A549 (cell line): ENCODE measurements at regions not wholly inside any gene's neighbourhood (a gene's known extent, or its start where the extent isn't known, plus 50 kb on each side); places are given as distances from the start of the nearest gene placed in this dataset.

Source experiments
- ATAC-seq, 2 experiments: fragments of 200-7000 bp in 1 of 2; fragments of >200 bp in 1 of 2; cut with Nextera tagmentation in 1 of 2; cut with Tn5 transposase in 1 of 2; 3 replicates each; pipeline versions ENCODE4 v1.8.0 to v1.9.1; 2018 to 2020; ENCODE audit warnings: mild to moderate bottlenecking in 1 of 2, moderate library complexity in 1 of 2
- CTCF ChIA-PET: fragments of 300-600 bp; sonication (Branson Sonifier 250); formaldehyde crosslinking; extraction: SDS; loops from one replicate; lab custom pipeline; 2021; ENCODE audit warnings: antibody characterized with exemption, inconsistent platforms; lab: Yijun Ruan, JAX
- POLR2A ChIA-PET: fragments of 350-600 bp; formaldehyde crosslinking; extraction: SDS; loops from one replicate; lab custom pipeline; 2021; ENCODE audit warnings: antibody characterized with exemption, inconsistent platforms; lab: Yijun Ruan, JAX
- DNase-seq, 2 experiments: peaks; one replicate each; pipeline versions ENCODE4 v3.0.0 to v3.0.0-alpha.2; 2011 to 2016; ENCODE audit warnings: low read depth in 1 of 2, low spot score in 1 of 2
- FAIRE-seq: peaks from 2 replicates; lab custom pipeline; 2011; peaks lifted over from hg19 to GRCh38; lab: Jason Lieb, UNC
- H3K27ac ChIP-seq, 2 experiments: fragments of >200 bp; sonication (Bioruptor Twin); formaldehyde crosslinking; 3 replicates each; pipeline ENCODE4 v1.5.1; 2016 to 2017
- H3K4me1 ChIP-seq: fragments of >200 bp; sonication (Bioruptor Twin); formaldehyde crosslinking; 3 replicates; pipeline ENCODE4 v1.6.1; 2016
- H3K4me2 ChIP-seq: fragments of >200 bp; sonication (Bioruptor Twin); formaldehyde crosslinking; 3 replicates; pipeline ENCODE4 v1.6.1; 2016
- H3K4me3 ChIP-seq: fragments of >200 bp; sonication (Bioruptor Twin); formaldehyde crosslinking; 3 replicates; pipeline ENCODE4 v1.5.1; 2016
- H3K9me3 ChIP-seq: fragments of >200 bp; sonication (Bioruptor Twin); formaldehyde crosslinking; 3 replicates; pipeline ENCODE4 v1.6.1; 2016
- BHLHE40 ChIP-seq: IDR thresholded peaks from 2 replicates; pipeline ENCODE4 v1.6.1; 2012; ENCODE audit warnings: low read depth, low read length, inconsistent platforms
- CBX8 ChIP-seq: fragments of 200-600 bp; sonication (generic); IDR thresholded peaks from 2 replicates; pipeline ENCODE4 v1.6.1; 2016
- CHD2 ChIP-seq: fragments of 150-350 bp; IDR thresholded peaks from 2 replicates; pipeline ENCODE4 v1.6.1; 2014; ENCODE audit warnings: low read length; ENCODE audit not compliant: partially characterized antibody
- EP300 ChIP-seq, 2 experiments: fragments of >200 bp; sonication (Bioruptor Twin); formaldehyde crosslinking; IDR thresholded peaks; 2 replicates in 1 of 2; 3 replicates in 1 of 2; pipeline ENCODE4 v1.6.1; 2016 to 2017
- ESRRA ChIP-seq: fragments of 150-350 bp; IDR thresholded peaks from 2 replicates; pipeline ENCODE4 v1.6.1; 2014; ENCODE audit warnings: mild to moderate bottlenecking, low read length, borderline replicate concordance
- FOSB ChIP-seq: fragments of 250-450 bp; sonication (Bioruptor Pico); IDR thresholded peaks from 2 replicates; pipeline ENCODE4 v1.5.0; 2020; ENCODE audit warnings: mild to moderate bottlenecking, moderate library complexity
- HDAC2 ChIP-seq: fragments of 200-600 bp; sonication (generic); IDR thresholded peaks from 2 replicates; pipeline ENCODE4 v1.6.1; 2016
- HES2 ChIP-seq: fragments of >200 bp; sonication (Bioruptor Twin); formaldehyde crosslinking; IDR thresholded peaks from 2 replicates; pipeline ENCODE4 v1.6.1; 2016
- HOXA7 ChIP-seq: fragments of 250-450 bp; sonication (Bioruptor Pico); IDR thresholded peaks from 2 replicates; pipeline ENCODE4 v1.5.0; 2020; ENCODE audit warnings: mild to moderate bottlenecking, moderate library complexity
- HOXB5 ChIP-seq: fragments of 250-450 bp; sonication (Bioruptor Pico); IDR thresholded peaks from 2 replicates; pipeline ENCODE4 v1.5.0; 2020; ENCODE audit warnings: mild to moderate bottlenecking, moderate library complexity
- JUN ChIP-seq, 2 experiments: fragments of >200 bp; sonication (Bioruptor Twin); formaldehyde crosslinking; IDR thresholded peaks; 2 replicates in 1 of 2; 3 replicates in 1 of 2; pipeline ENCODE4 v1.6.1; 2016 to 2017
- JUNB ChIP-seq: fragments of >200 bp; sonication (Bioruptor Twin); formaldehyde crosslinking; IDR thresholded peaks from 2 replicates; pipeline ENCODE4 v1.6.1; 2016
- KDM5A ChIP-seq: fragments of 200-600 bp; sonication (generic); IDR thresholded peaks from 2 replicates; pipeline ENCODE4 v1.6.1; 2016; ENCODE audit warnings: antibody characterized with exemption, mild to moderate bottlenecking
- MAFK ChIP-seq: fragments of 450-650 bp; IDR thresholded peaks from 2 replicates; pipeline ENCODE4 v1.6.1; 2014; ENCODE audit not compliant: partially characterized antibody
- MAX ChIP-seq: IDR thresholded peaks from 2 replicates; pipeline ENCODE4 v1.6.1; 2012
- NFE2L2 ChIP-seq: fragments of 150-350 bp; conservative IDR thresholded peaks from 2 replicates; pipeline ENCODE4 v1.6.1; 2014; ENCODE audit warnings: low read length
- NR3C1 ChIP-seq: fragments of >200 bp; sonication (Bioruptor Twin); formaldehyde crosslinking; IDR thresholded peaks from 3 replicates; pipeline ENCODE4 v1.6.1; 2017
- PHF8 ChIP-seq: fragments of 200-600 bp; sonication (generic); IDR thresholded peaks from 2 replicates; pipeline ENCODE4 v1.6.1; 2016; ENCODE audit warnings: low read depth, mild to moderate bottlenecking, antibody characterized with exemption, moderate library complexity, borderline replicate concordance
- POLR2A ChIP-seq: IDR thresholded peaks from 2 replicates; pipeline ENCODE4 v1.6.1; 2012; ENCODE audit warnings: mild to moderate bottlenecking, low read length
- RAD21 ChIP-seq, 2 experiments: fragments of >200 bp in 1 of 2; sonication (Bioruptor Twin) in 1 of 2; formaldehyde crosslinking in 1 of 2; IDR thresholded peaks in 1 of 2; conservative IDR thresholded peaks in 1 of 2; 2 replicates in 1 of 2; 3 replicates in 1 of 2; pipeline ENCODE4 v1.6.1; 2012 to 2018; ENCODE audit warnings: inconsistent platforms in 1 of 2
- RCOR1 ChIP-seq: fragments of 150-350 bp; IDR thresholded peaks from 2 replicates; pipeline ENCODE4 v1.6.1; 2014; ENCODE audit warnings: antibody characterized with exemption, low read length, low read depth
- RNF2 ChIP-seq: fragments of 200-600 bp; sonication (generic); IDR thresholded peaks from 2 replicates; pipeline ENCODE4 v1.6.1; 2016; ENCODE audit warnings: low read depth, mild to moderate bottlenecking, antibody characterized with exemption, moderate library complexity, borderline replicate concordance
- SMC3 ChIP-seq: fragments of >200 bp; sonication (Bioruptor Twin); formaldehyde crosslinking; IDR thresholded peaks from 3 replicates; pipeline ENCODE4 v1.6.1; 2018; ENCODE audit warnings: inconsistent platforms
- ZNF302 ChIP-seq: fragments of 250-450 bp; sonication (Bioruptor Pico); IDR thresholded peaks from 2 replicates; pipeline ENCODE4 v1.9.0; 2021; ENCODE audit warnings: inconsistent platforms, mild to moderate bottlenecking, moderate library complexity
- ZSCAN20 ChIP-seq: fragments of 250-450 bp; sonication (Bioruptor Pico); IDR thresholded peaks from 2 replicates; pipeline ENCODE4 v1.8.0; 2022; ENCODE audit warnings: mild to moderate bottlenecking, moderate library complexity
- WGBS: methylation state at CpG from one replicate; pipeline ENCODE4 v1.1.6; 2017; ENCODE audit errors: missing lambda C conversion rate; 5-methylcytosine and 5-hydroxymethylcytosine counted together
- TF ChIP-seq, protein P1 (sequence below): fragments of >200 bp; sonication (Bioruptor Twin); formaldehyde crosslinking; IDR thresholded peaks from 3 replicates; pipeline ENCODE4 v1.6.1; 2016
- TF ChIP-seq, protein P2 (sequence below): fragments of 250-450 bp; sonication (Bioruptor Pico); IDR thresholded peaks from 2 replicates; pipeline ENCODE4 v1.5.0; 2021; ENCODE audit warnings: mild to moderate bottlenecking, moderate library complexity, borderline replicate concordance
- TF ChIP-seq, protein P3 (sequence below): IDR thresholded peaks from 2 replicates; pipeline ENCODE4 v1.6.1; 2012; ENCODE audit warnings: low read depth, borderline replicate concordance
- TF ChIP-seq, protein P4 (sequence below): fragments of >200 bp; sonication (Bioruptor Twin); formaldehyde crosslinking; IDR thresholded peaks from 3 replicates; pipeline ENCODE4 v1.5.1; 2016

DNA sequence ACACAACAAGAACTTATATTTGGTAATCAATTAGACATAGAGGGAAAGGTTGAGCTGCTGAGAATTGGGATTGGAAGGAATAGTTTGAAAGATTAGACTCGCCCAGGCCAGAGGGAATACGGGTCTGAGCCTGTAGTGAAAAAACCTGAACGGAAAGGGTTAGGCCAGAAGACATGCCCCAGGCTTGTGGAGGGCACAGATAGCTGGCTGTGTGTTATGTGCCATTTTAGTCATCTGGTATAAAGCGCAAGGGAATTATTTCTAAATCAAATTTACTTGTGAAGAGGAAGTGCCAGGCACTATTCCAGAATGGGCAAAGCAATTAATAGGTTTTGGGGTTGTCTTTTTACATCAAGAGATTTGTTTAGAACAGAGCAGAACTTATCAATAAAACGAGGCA, 187.5 kb upstream of the ANKRD50 start:
- ATAC-seq (no peak), FAIRE-seq (no peak), DNase-seq (no peak)
- Histone ChIP-seq H3K4me3 (no peak overlapping the region), H3K4me2 (no peak overlapping the region), H3K27ac (no peak overlapping the region), H3K9me3 (no peaks in the 10 kb centered on the region), H3K4me1 (peaks cover 12% of the 10 kb centered on the region; the same call in 1 of the 3 replicates)
- TF ChIP-seq ZSCAN20 (CRISPR knock-in tag) (no peak), JUN (IDR thresholded peaks at IDR 0.05) (no peak), MAFK (no peak), MAX (no peak), NFE2L2 (no peak), KDM5A (no peak), HDAC2 (no peak), RCOR1 (no peak), CHD2 (no peak), ZNF302 (CRISPR knock-in tag) (no peak), RAD21 (conservative IDR thresholded peaks at IDR 0.05 in 1 of 2, IDR thresholded peaks at IDR 0.05 in 1 of 2) (no peak), ESRRA (no peak), JUNB (no peak)
- TF ChIP-seq, protein P1, sequence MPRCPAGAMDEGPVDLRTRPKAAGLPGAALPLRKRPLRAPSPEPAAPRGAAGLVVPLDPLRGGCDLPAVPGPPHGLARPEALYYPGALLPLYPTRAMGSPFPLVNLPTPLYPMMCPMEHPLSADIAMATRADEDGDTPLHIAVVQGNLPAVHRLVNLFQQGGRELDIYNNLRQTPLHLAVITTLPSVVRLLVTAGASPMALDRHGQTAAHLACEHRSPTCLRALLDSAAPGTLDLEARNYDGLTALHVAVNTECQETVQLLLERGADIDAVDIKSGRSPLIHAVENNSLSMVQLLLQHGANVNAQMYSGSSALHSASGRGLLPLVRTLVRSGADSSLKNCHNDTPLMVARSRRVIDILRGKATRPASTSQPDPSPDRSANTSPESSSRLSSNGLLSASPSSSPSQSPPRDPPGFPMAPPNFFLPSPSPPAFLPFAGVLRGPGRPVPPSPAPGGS, result no peak
- ChIA-PET POLR2A (no interaction called here), CTCF (no interaction called here)
- WGBS, result 57% methylated on average over 5 of the region's 5 CpGs

DNA sequence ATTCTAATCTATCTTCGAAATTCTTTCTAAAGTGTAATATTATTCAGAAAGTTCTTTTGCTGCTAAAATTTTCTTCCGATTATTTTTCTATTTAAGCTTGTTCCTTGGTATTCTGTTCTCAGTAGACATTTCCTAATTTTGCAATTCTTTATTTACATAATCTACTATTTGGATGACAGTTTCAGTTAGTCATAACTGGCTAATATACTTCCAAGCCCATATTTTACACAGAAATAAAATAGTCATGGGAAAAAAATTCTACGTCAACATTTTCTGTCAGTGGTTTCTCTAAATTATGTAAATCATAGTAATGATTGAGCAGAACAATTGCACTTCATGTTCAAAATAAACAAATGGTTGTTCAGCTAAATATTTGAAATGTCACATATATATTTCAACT, 178.0 kb upstream of the ANKRD50 start:
- H3K4me2 ChIP-seq, result no peak overlapping the region
- ATAC-seq (no peak), FAIRE-seq (no peak), DNase-seq (no peak)
- TF ChIP-seq NR3C1 (no peak), EP300 (IDR thresholded peaks at IDR 0.05) (no peak), FOSB (CRISPR knock-in tag) (no peak), PHF8 (no peak), HOXB5 (CRISPR knock-in tag) (no peak), POLR2A (no peak), BHLHE40 (no peak), CBX8 (no peak), HOXA7 (CRISPR knock-in tag) (no peak), SMC3 (no peak), RNF2 (no peak), HES2 (no peak)
- TF ChIP-seq, protein P2, sequence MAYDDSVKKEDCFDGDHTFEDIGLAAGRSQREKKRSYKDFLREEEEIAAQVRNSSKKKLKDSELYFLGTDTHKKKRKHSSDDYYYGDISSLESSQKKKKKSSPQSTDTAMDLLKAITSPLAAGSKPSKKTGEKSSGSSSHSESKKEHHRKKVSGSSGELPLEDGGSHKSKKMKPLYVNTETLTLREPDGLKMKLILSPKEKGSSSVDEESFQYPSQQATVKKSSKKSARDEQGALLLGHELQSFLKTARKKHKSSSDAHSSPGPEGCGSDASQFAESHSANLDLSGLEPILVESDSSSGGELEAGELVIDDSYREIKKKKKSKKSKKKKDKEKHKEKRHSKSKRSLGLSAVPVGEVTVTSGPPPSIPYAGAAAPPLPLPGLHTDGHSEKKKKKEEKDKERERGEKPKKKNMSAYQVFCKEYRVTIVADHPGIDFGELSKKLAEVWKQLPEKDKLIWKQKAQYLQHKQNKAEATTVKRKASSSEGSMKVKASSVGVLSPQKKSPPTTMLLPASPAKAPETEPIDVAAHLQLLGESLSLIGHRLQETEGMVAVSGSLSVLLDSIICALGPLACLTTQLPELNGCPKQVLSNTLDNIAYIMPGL (CRISPR knock-in tag), result no peak
- TF ChIP-seq, protein P3, sequence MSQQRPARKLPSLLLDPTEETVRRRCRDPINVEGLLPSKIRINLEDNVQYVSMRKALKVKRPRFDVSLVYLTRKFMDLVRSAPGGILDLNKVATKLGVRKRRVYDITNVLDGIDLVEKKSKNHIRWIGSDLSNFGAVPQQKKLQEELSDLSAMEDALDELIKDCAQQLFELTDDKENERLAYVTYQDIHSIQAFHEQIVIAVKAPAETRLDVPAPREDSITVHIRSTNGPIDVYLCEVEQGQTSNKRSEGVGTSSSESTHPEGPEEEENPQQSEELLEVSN, result no peak
- TF ChIP-seq, protein P4, sequence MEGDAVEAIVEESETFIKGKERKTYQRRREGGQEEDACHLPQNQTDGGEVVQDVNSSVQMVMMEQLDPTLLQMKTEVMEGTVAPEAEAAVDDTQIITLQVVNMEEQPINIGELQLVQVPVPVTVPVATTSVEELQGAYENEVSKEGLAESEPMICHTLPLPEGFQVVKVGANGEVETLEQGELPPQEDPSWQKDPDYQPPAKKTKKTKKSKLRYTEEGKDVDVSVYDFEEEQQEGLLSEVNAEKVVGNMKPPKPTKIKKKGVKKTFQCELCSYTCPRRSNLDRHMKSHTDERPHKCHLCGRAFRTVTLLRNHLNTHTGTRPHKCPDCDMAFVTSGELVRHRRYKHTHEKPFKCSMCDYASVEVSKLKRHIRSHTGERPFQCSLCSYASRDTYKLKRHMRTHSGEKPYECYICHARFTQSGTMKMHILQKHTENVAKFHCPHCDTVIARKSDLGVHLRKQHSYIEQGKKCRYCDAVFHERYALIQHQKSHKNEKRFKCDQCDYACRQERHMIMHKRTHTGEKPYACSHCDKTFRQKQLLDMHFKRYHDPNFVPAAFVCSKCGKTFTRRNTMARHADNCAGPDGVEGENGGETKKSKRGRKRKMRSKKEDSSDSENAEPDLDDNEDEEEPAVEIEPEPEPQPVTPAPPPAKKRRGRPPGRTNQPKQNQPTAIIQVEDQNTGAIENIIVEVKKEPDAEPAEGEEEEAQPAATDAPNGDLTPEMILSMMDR, result no peak
- H3K9me3 ChIP-seq, result no peaks in the 10 kb centered on the region
- no peak overlapping the region for H3K27ac ChIP-seq
- POLR2A ChIA-PET, result no interaction called here
- no peaks in the 10 kb centered on the region for H3K4me1 ChIP-seq
- CTCF ChIA-PET, result no interaction called here
- 48% methylated on average over 3 of the region's 3 CpGs for WGBS
- no peak overlapping the region for H3K4me3 ChIP-seq
